ENCODE measurements at regions not wholly inside any gene's neighbourhood (a gene's known extent, or its start where the extent isn't known, plus 50 kb on each side); places are given as distances from the start of the nearest gene placed in this dataset.
A peak's percentile ranks its signal among the peaks of the same experiment; 100 is the strongest.

DNA sequence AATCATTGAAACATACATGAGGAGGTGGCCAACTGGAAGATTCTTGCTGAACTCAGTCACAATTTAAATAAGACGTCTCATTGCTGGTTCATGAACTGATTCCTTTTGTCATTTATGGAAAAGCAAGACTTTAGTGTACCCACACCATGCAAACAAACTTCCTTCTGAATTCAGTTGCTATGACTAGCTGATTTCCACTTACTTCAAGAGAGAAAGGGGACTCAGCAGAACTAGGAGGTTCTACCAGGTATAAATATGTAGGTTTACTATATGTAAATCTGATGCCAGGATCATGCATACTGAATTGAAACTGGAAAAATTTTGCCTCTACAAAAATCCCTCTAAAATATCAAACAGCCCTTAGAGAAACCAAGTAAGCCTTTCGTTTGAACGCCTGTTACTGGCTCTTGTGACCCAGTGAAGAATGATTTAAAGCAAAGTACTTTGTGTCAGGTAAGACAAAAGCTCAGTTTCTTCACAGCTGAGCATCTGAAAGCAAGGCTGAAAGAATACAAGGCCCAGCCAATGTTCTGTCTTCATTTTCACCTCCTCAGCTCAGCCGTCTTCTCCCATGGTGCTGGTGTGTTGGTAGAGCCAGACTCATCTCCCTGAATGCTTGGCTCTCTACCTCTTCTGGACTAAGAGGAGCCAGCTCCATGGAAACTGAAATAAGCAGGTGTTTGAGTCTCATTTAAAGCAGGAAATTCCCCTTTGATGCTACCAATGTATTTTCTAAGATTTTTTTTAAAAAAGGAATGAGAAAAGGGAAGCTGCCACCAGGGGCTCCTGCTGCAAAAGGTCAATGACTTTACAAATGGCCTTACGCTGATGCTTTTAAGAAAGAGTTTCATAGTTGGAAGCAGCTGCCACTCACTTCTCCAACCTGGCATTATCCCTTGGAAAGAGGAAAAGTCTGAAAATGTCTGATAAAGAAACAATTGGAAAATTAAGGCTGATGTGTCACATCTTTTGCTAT, 301.6 kb downstream of the EFHB start:
- DNase-seq (ENCODE audit: low read depth) = no peak
- no peak overlapping the region for H3K4me3 ChIP-seq (ENCODE audit: low read depth, low read length)

DNA sequence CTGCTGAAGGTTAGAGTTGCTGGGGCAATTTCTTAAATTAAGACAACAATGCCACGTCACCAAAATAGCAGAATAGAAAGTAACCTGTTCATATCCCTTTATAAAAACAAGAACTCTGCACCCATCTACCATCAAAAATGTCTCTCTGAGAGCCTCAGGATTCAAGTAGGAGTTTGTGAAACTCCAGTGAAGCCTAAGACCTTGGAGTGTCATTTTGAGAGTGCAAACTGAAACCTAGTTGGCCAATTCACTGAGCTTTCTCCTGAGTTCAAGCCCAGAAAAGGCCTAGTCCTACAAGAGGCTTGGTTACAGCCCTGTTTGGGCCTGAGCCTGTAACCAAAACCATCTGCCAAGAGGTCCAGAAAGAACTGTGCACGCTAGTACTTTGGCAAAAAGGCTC, 335.1 kb downstream of the EFHB start:
- H3K4me3 ChIP-seq (ENCODE audit: low read depth, low read length) = no peak overlapping the region
- DNase-seq (ENCODE audit: low read depth) = peak; percentile 70
- TF ChIP-seq, protein P1, sequence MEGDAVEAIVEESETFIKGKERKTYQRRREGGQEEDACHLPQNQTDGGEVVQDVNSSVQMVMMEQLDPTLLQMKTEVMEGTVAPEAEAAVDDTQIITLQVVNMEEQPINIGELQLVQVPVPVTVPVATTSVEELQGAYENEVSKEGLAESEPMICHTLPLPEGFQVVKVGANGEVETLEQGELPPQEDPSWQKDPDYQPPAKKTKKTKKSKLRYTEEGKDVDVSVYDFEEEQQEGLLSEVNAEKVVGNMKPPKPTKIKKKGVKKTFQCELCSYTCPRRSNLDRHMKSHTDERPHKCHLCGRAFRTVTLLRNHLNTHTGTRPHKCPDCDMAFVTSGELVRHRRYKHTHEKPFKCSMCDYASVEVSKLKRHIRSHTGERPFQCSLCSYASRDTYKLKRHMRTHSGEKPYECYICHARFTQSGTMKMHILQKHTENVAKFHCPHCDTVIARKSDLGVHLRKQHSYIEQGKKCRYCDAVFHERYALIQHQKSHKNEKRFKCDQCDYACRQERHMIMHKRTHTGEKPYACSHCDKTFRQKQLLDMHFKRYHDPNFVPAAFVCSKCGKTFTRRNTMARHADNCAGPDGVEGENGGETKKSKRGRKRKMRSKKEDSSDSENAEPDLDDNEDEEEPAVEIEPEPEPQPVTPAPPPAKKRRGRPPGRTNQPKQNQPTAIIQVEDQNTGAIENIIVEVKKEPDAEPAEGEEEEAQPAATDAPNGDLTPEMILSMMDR (IDR thresholded peaks at IDR 0.05; ENCODE audit: insufficient read depth, low read depth, low read length, missing control alignments) = no peak

More for the DNA sequence above, 301.6 kb downstream of the EFHB start:
- TF ChIP-seq, protein P1 (IDR thresholded peaks at IDR 0.05; ENCODE audit: insufficient read depth, low read depth, low read length, missing control alignments) = no peak

DNA sequence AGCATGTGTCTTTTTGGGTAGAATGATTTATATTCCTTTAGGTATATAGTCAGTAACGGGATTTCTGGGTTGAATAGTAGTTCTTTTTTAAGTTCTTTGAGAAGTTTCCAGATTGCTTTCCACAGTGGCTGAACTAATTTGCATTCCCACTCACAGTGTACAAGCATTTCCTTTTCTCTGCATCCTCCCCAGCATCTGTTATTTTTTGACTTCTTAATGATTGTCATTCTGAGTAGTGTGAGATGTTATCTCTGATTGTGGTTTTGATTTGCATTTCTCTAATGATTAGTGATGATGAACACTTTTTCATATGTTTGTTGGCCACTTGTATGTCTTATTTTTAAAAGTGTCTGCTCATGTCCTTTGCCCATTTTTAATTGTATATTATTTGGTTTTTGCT, 337.6 kb downstream of the EFHB start:
- TF ChIP-seq, protein P1 (IDR thresholded peaks at IDR 0.05; ENCODE audit: insufficient read depth, low read depth, low read length, missing control alignments) = no peak
- H3K4me3 ChIP-seq (ENCODE audit: low read depth, low read length) = no peak overlapping the region
- DNase-seq (ENCODE audit: low read depth) = peak; percentile 21

DNA sequence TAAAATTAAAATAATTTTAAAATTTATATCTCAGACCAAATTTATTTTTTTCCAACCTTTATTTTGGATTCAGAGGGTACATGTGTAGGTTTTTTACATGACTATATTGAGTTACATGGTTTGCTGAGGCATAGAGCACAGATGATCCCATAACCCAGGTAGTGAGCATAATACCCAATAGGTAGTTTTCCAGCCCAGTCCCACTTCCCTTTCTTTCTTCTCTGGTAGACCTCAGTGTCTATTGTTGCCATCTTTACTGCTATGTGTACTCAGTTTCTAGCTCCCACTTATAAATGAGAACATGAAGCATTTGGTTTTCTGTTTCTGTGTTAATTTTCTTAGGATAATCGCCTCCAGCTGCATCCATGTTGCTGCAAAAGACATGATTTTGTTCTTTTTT, 338.1 kb downstream of the EFHB start:
- H3K4me3 ChIP-seq (ENCODE audit: low read depth, low read length) = no peak overlapping the region
- DNase-seq (ENCODE audit: low read depth) = no peak
- TF ChIP-seq, protein P1 (IDR thresholded peaks at IDR 0.05; ENCODE audit: insufficient read depth, low read depth, low read length, missing control alignments) = no peak
